Transverse colon (tissue), 4 donors: ENCODE measurements at regions not wholly inside any gene's neighbourhood (a gene's known extent, or its start where the extent isn't known, plus 50 kb on each side); places are given as distances from the start of the nearest gene placed in this dataset.

Source experiments
- DNase-seq: peaks from one replicate; pipeline ENCODE4 v3.0.0-alpha.2; 2019
- H3K27ac ChIP-seq, 4 donors: fragments of 200-600 bp; sonication (generic); 2 replicates each; pipeline ENCODE4 v1.5.1; 2016 to 2018; ENCODE audit warnings: inconsistent platforms in 4 of 4
- H3K27me3 ChIP-seq: fragments of 200-600 bp; sonication (generic); 2 replicates; pipeline ENCODE4 v1.5.1; 2017; ENCODE audit warnings: inconsistent platforms
- H3K36me3 ChIP-seq, 4 donors: fragments of 200-600 bp; sonication (generic); 2 replicates each; pipeline ENCODE4 v1.5.1; 2017 to 2019; ENCODE audit warnings: inconsistent platforms in 4 of 4
- H3K4me1 ChIP-seq, 4 donors: fragments of 200-600 bp; sonication (generic); 2 replicates each; pipeline ENCODE4 v1.5.1; 2017 to 2020; ENCODE audit warnings: inconsistent platforms in 4 of 4
- H3K4me3 ChIP-seq, 4 donors: fragments of 200-600 bp; sonication (generic); 1 replicate in 1 of 4; 2 replicates in 3 of 4; pipeline versions ENCODE4 v1.5.1 to v1.6.1; 2017 to 2019; ENCODE audit warnings: inconsistent platforms in 4 of 4
- H3K9me3 ChIP-seq, 2 donors: fragments of 200-600 bp; sonication (generic); 2 replicates each; pipeline ENCODE4 v1.5.1; 2017 to 2019; ENCODE audit warnings: inconsistent platforms in 2 of 2
- CTCF ChIP-seq, 5 experiments: fragments of 200-600 bp in 3 of 5; fragments of 450-650 bp in 2 of 5; sonication (generic) in 3 of 5; IDR thresholded peaks; 1 replicate in 2 of 5; 2 replicates in 3 of 5; pipeline ENCODE4 v1.5.1; 2016 to 2017; ENCODE audit warnings: antibody characterized with exemption in 5 of 5, inconsistent platforms in 3 of 5, mild to moderate bottlenecking in 2 of 5, moderate library complexity in 1 of 5
- EP300 ChIP-seq: sonication (generic); formaldehyde crosslinking; IDR thresholded peaks from one replicate; pipeline ENCODE4 v1.6.1; 2017; ENCODE audit warnings: antibody characterized with exemption, low read depth
- POLR2A ChIP-seq: fragments of 450-650 bp; IDR thresholded peaks from one replicate; pipeline ENCODE4 v1.6.1; 2016; ENCODE audit warnings: antibody characterized with exemption, mild to moderate bottlenecking, moderate library complexity
- POLR2AphosphoS5 ChIP-seq, 3 donors: sonication (generic); formaldehyde crosslinking; IDR thresholded peaks; one replicate each; pipeline ENCODE4 v1.6.1; 2016; ENCODE audit warnings: antibody characterized with exemption in 3 of 3
- WGBS, 2 donors: methylation state at CpG; one replicate each; pipeline ENCODE4 v1.1.5; 2018; ENCODE audit warnings: low coverage in 1 of 2; 5-methylcytosine and 5-hydroxymethylcytosine counted together
- in situ Hi-C, 4 donors: fragments of 200-750 bp; cut with MboI; loops; one replicate each; pipeline versions ENCODE4 v1.15.0 to v1.15.1; 2017; ENCODE audit warnings: low sequenced_read_pairs in 3 of 4, low pct_ligation_motif_present in 1 of 4, low pct_unique_long_range_greater_than_20kb in 1 of 4
- intact Hi-C: fragments of 100-400 bp; cut with DNase I; formaldehyde crosslinking; loops from one replicate; pipeline ENCODE4 v1.15.1; 2023; ENCODE audit warnings: low total_unique reads

DNA sequence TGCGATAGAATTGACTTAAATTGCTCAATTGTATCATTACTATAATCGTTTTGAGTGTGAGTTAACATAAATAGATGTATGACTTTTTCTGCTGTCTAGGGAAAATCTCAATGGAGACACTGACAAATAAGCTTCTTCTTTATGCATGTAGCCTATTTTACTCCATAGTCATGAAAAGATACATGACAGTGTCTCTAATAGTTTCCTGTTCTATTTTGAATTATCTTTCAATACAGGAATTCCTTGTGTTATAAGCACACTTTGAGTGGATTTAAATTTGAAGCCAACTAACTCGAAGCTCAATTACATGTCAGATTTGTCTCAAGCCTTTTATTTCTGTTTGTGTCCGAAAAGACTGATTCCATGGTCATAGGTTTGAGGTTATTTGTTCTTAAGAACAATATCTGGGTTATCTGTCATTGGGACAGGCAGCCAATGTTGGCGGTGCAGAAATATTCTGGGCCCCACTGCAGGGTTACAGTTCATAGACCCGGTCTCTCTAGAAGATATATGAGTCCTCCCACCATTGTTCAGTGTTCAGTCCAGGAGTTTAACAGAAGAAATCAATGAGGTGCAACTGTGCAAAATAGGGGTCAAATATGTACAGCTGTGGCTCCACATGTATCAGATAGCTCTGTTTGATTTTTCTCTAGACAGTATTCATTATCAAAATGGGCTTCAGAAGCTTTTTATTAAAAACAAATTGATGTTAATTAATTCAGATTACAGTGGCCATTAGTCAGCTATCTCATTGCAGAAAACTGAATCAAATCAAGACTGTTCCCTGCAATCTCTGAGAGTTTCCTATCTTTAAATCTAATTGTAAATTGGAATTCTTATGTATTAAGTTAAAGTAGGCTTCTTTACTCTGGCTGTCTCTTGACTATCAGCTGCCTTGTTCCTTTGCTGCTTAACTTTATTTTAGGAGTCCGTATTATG lies 1238.8 kb downstream of the NXPH1 start:
- Histone ChIP-seq H3K4me1 (no peaks in the 10 kb centered on the region), H3K4me3 (no peak overlapping the region), H3K9me3 (no peaks in the 10 kb centered on the region), H3K27ac (no peak overlapping the region), H3K27me3 (no peaks in the 10 kb centered on the region), H3K36me3 (no peaks in the 10 kb centered on the region)
- intact Hi-C loops (no loop called here), in situ Hi-C loops (no loop called here)
- TF ChIP-seq EP300 (no peak), POLR2A (no peak), CTCF (IDR thresholded peaks at IDR 0.05) (no peak), POLR2AphosphoS5 (IDR thresholded peaks at IDR 0.05) (no peak)
- no peak for DNase-seq
- WGBS, 2 donors, result 72 to 79% methylated on average over 6 to 7 of the region's 7 CpGs

- Histone ChIP-seq H3K36me3 (no peaks in the 10 kb centered on the region), H3K27me3 (no peaks in the 10 kb centered on the region), H3K27ac (no peak overlapping the region), H3K4me1 (no peaks in the 10 kb centered on the region), H3K4me3 (no peak overlapping the region), H3K9me3 (peaks cover 0 to 6% of the 10 kb centered on the region in 2 donors)
- intact Hi-C loops (no loop called here), in situ Hi-C loops (no loop called here)
- no peak for DNase-seq
- 86 to 100% methylated on average over 2 of the region's 2 CpGs for WGBS, 2 donors
- TF ChIP-seq POLR2A (no peak), EP300 (no peak), CTCF (IDR thresholded peaks at IDR 0.05) (no peak), POLR2AphosphoS5 (IDR thresholded peaks at IDR 0.05) (no peak)
These were observed 1247.3 kb downstream of the NXPH1 start for GRCh38 chr7:9680713-9681112.

DNA sequence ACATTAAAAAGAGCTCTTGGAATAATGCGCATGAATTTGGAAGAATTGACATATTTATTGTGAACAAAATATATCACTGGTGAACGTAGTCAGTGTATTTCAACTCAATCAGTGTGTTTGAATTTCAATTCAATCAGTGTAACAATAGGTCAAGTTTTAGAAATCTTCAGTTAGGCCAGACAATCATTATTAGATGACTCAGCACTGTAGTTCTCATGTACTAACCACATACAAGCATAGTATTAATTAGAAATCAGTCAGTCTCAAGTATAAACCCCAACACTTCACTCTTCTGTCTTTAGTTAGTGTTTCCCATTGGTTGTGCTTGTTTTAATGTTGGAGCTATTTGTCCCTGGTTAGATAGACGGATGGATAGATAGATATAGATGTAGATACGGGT lies 1247.9 kb downstream of the NXPH1 start:
- peaks cover 0 to 6% of the 10 kb centered on the region in 2 donors for H3K9me3 ChIP-seq
- no peak overlapping the region for H3K4me3 ChIP-seq
- H3K36me3 ChIP-seq, result no peaks in the 10 kb centered on the region
- H3K27me3 ChIP-seq, result no peaks in the 10 kb centered on the region
- DNase-seq, result no peak
- intact Hi-C loops (no loop called here), in situ Hi-C loops (no loop called here)
- no peaks in the 10 kb centered on the region for H3K4me1 ChIP-seq
- TF ChIP-seq POLR2A (no peak), POLR2AphosphoS5 (IDR thresholded peaks at IDR 0.05) (no peak), CTCF (IDR thresholded peaks at IDR 0.05) (no peak), EP300 (no peak)
- H3K27ac ChIP-seq, result no peak overlapping the region
- WGBS, 2 donors, result 76 to 80% methylated on average over 4 of the region's 4 CpGs

DNA sequence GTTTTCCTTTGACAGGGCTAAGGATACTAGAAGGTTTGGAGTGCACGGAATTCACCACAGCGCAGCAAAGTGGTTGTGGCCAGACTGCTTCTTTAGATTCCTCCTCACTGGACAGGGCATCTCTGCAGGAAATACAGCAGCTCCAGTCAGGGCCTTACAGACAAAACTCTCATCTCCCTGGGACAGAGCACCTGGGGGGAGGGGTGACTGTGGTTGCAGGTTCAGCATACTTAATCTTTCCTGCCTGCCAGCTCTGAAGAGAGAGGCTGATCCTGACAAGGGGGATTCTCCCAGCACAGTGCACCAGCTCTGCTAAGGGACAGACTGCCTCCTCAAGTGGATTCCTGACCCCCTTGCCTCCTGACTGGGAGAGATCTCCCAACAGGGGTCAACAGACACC lies 1257.9 kb downstream of the NXPH1 start:
- H3K4me3 ChIP-seq, result no peak overlapping the region
- DNase-seq, result no peak
- H3K9me3 ChIP-seq, result peaks cover 0 to 3% of the 10 kb centered on the region in 2 donors
- in situ Hi-C loops, result no loop called here
- TF ChIP-seq EP300, result no peak
- TF ChIP-seq POLR2A, result no peak
- TF ChIP-seq CTCF (IDR thresholded peaks at IDR 0.05), result no peak
- no peak for TF ChIP-seq POLR2AphosphoS5 (IDR thresholded peaks at IDR 0.05)
- H3K36me3 ChIP-seq, result no peaks in the 10 kb centered on the region
- no peak overlapping the region for H3K27ac ChIP-seq
- 96% methylated on average over 2 of the region's 2 CpGs; no CpG with 5 or more reads in 1 of the 2 donors for WGBS, 2 donors
- H3K4me1 ChIP-seq, result no peaks in the 10 kb centered on the region
- H3K27me3 ChIP-seq, result no peaks in the 10 kb centered on the region
- intact Hi-C loops, result no loop called here
